ENCODE measurements at regions not wholly inside any gene's neighbourhood (a gene's known extent, or its start where the extent isn't known, plus 50 kb on each side); places are given as distances from the start of the nearest gene placed in this dataset.
"Not testable (repeated sequence)": the region's sequence is repeated elsewhere in the genome, so short reads cannot be mapped to it uniquely, and the experiment has no call there.

DNA sequence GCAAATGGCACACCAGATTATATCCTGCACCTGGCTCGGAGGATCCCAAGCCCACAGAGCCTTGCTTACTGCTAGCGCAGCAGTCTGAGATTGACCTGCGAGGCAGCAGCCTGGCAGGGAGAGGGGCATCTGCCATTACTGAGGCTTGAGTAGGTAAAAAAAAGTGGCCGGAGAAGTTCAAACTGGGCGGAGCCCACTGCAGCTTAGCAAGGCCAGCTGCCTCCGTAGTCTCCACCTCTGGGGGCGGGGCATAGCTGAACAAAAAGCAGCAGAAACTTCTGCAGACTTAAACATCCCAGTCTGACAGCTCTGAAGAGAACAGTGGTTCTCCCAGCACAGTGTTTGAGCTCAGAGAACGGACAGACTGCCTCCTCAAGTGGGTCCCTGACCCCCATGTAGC, 85.4 kb upstream of the TMEM170B start:
- not testable (repeated sequence) for DNase-seq

DNA sequence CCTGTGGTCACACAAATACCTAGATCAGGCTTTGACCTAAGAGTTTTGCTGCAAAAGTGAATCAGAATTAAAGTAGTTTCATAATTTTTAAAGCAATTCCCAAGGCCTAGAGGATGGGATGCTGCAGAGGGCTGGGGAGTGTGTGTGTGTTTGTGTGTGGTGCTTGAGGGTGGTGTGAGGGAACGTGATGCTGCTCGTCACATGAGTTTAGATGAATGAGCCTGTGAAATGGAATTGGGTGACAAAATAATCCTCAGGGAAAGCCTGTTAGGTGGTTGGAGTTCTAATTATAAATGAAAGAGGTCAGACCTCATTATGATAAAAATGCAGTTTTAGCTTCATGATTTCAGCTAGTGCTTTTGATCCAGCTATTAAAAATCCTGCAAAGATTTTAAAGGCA, 87.5 kb upstream of the TMEM170B start:
- no peak for DNase-seq

DNA sequence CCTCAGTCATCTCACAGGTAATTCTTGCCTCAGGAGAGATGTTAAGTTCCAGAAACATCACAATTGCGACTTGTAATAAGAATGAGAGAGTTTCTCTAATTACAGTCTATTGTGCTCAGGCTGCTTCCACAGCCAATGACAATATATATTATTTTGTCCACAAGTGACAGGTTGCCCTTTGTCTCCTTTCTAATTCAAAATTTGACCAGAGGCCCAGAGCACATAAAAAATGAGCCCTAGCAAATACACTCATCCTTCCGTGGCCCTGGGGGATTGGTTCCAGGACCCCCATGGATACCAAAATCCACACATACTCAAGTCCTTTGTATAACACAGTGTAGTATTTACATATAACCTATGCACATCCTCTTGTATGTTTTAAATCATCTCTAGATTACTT, 88.1 kb upstream of the TMEM170B start:
- no peak for DNase-seq

DNA sequence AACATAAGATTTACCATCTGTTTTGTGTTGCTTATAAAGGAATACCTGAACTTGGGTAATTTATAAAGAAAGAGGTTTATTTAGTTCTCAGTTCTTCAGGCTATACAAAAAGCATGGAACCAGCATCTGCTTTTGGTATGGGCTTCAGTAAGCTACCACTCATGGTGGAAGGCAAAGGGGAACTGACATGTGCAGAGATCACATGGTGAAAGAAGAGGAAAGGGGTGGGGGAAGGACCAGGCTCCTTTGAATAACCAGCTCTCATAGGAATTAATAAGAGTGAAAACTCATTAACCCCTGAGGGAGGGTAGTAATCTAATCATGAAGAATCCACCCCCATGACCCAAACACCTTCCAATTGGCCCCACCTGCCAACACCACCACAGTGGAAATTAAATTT, 89.5 kb upstream of the TMEM170B start:
- DNase-seq = no peak

DNA sequence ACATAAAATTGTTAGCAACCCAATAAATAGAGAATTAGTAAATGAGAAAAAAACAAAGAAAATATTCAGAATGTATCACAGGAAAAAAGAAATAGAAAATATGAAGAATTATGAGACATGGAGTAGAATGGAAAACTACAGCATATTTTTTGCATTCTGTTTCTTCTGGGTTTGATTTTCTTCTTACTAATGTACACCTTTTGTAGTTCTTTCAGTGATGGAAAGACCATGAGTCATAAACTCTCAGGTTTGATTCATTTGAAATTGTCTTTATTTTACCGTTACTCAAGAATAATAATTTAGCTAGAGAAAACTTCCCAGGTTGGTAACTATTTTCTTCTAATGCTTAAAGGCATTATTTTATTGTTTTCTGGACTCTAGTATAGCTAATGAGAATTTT, 90.3 kb upstream of the TMEM170B start:
- DNase-seq = no peak

DNA sequence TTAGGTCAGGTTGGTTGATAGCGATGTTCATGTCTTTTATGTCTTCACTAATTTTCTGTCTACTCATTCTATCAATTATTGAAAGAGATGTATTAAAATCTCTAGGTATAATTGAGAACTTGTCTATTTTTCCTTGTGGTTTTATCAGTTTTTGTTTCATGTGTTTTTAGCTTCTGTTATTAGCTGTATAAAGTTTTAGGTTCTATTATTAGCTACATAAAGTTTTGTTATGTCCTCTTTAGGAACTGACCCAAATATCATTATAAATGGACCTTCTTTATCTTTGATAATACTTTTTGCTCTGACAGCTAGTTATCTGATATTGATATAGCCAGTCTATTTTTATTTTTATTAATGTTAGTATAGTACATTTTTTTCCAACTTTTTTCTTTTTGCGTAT, 92.4 kb upstream of the TMEM170B start:
- DNase-seq = no peak

DNA sequence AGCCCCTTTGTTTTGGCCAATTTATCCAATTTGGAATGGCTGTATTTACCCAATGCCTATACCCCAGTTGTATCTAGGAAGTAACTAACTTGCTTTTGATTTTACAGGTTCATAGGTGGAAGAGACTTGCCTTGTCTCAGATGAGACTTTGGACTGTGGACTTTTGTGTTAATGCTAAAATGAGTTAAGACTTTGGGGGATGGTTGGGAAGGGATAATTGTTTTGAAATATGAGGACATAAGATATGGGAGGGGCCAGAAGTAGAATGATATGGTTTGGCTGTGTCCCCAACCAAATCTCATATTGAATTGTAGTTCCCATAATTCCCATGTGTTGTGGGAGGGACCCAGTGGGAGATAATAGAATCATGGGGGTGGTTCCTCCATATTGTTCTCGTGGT, 94.4 kb upstream of the TMEM170B start:
- not testable (repeated sequence) for DNase-seq

DNA sequence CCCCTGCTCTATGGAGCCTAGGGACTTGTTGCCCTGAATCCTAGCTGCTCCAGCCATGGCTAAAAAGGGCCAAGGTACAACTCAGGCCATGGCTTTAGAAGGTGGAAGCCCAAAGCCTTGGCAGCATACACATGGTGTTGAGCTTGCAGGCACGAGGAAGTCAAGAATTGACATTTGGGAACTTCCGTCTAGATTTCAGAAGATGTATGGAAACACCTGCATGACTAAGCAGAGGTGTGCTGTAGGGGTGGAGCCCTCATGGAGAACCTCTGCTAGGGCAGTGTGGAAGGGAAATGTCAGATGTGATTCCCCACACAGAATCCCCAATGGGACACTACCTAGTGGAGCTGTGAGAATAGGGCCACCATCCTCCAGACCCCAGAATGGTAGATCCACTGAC, 95.1 kb upstream of the TMEM170B start:
- DNase-seq = no peak

DNA sequence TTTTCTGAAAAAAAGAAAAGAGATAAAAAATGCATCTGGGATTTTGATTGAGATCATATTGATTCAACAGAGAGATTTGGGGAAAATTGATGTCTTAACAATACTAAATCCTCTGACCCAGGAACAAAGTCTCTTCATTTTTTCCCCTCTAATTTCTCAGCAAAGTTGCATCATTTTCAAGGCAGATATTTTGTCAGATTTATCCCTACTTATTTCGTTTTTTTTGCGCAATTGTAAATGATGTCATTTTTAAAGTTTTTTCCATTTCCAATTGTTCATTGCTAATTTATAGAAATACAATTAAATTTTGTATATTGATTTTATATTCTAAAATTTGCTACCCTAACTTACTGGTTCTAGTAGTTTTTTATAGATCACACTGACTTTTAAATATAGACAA, 97.7 kb upstream of the TMEM170B start:
- no peak for DNase-seq

DNA sequence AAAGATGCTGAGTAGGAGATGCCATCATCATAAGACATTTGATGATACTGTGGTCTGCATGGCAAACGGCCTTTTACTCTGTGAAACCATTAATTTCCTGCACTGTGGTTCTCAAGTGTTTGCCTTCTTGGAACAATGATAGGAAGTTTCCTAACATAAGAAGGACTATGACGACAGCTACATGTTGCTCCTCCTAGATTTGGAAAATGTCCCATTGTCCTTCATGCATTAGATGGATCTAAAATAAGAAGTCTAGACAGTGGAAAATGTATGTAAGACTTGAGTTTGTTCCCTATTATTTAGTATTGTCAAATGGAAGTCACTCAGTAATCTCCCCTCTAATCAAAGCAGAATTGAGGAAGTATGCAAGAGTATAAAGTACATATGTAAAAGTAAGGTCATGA, 98.5 kb upstream of the TMEM170B start:
- DNase-seq = no peak

DNA sequence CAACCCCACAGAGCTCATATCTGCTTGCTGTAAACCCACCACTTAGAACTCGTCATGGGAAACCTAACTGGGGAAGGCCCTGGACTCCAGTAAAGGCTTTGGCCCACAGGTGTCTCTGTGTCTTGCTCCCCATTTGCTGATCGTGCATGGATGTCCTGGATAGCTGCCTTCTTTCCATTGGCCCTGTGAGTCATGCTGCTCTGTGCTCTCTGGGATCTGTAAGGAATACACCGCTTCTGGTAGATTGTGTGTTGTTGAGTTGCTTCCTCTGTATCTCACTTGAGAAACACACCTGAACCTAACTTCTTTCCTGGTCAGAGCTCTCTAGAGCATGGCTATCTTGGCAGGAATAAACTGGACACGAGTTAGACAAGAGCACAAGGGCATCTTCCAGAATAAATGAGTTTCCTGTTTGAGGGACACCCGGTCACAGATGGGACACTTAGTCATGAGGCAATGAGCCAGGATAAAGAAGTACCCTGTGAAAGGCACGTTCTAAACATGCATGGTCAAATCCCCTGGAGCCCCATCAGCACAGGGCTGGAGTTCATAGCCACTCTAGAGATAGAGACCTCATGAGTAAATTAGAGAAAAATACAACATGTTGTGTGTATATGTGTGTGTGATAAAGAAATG, 99.6 kb upstream of the TMEM170B start:
- DNase-seq = no peak

DNA sequence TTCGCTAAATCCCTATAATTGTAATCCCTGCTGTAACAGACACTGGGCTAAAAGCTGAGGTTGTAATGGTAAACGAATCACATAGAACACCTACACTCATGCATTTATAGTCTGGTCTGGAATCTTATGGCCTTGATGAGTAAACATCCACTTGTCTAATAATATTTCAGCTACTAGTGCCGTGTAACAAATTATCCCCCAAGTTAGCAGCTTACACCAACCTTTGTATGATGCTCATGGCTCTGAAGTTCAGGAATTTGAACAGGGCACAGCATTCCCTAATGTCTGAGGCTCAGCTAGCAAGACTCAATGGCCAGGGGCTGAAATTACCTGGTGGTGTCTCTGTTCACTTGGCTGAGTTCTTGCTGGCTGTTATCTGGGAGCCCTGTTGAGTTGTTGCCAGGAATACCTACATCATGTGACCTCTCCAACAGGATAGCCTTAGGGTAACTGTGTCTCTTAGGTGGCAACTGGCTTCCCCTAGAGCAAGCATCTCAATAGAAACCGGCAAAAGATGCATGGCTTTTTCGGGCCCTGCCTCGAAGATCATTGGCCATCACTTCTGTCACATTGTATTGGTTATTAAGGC, 100.9 kb upstream of the TMEM170B start:
- DNase-seq = no peak

DNA sequence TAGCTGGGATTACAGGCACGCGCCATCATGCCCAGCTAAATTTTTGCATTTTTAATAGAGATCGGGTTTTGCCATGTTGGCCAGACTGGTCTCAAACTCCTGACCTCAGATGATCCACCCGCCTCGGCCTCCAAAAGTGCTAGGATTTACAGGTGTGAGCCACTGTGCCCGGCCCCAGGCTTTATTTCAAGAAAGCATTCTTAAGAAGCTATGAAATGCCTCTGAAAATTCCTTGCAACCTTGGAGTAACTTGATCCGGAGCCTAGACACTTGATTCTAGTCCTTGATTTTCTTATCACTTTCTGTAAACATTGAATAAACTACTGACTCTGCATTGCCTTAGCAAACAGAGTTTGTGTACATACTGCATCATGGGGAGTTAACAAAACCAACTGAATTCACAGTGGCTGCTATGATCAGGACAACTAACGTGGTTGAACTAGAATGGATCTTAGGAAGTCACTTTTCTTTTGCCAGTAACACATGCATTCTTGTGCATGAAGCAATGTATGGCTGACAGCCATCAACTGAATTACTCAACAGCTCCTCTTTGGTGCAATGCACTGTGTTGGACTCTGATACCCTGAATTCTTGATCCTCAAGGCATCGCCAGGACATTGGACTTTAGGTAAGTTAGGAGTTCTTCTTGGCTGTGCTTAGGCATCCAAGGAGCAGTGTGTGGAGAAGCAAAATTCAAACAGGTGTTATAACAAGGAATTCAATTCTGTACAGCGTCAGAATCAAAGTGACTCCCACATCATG, 102.8 kb upstream of the TMEM170B start:
- no peak for DNase-seq

DNA sequence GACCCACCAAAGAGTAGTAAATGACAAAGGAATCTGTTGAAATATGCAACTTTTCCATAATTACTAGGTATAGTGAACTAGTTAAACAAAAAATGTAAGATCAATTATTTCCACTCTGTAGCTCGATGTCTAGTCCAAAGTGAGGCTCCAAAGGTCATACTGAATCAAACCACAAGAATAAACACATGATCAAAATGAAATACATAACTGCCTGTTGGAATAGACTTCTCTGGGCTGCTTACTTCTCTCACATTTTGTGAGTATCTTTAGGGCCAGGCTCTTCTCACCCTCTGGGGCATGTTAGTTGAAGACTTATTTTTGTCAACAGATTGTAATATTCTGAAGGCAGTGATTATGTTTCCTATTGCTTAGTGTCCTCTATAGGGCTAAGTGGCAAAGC, 103.7 kb upstream of the TMEM170B start:
- DNase-seq = no peak

DNA sequence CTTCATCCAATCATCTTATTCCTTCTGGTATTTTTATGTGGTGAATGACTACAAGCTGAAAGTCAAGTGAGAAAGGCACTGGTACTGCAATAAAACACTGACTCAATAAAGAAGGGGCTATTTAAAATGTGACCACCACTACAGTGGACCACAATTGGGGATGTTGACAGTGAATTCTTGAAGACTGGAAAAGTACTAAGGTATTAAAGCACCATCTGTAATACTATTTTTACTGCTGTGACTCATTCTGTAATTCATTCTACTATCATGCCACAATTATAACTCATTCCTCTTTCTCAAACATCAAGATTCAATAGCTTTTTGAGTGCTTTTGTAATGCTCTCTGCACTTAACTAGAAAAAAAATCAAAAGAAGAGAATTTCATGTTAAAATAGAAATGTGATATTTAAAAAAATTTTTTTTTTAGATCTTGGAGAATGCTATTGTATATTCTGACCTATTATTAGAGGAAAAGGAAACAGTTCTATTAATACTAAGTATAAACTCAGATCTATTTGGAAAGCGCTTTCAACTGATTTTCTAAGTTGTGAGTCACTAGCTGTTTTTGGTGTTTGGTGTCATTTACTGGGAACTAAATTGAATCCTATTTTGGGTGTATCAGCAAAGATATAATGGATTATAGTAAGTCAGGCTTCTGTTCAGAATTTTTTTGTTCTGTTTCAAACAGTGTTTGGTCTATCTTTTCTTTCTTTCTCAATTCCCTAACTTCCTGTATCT, 104.7 kb upstream of the TMEM170B start:
- DNase-seq = no peak

DNA sequence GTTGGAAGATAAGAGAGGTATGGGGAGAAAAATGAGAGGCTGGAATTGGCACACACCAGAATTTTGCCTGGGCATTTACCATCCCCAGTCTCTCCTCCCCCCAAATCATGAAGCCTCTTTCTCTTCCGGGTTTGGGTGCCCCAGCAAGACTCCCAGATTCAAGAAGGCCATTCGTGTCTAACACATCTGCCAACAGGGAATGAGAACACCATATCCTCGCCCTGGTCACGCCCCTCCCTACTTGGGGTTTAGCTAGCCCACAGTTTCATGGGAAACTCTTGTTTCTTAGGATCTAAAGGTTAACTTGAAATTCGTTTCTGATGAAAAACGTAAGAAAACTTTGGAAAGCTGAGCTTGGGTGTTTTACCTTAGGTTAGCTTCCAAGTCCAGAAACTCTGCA, 105.5 kb upstream of the TMEM170B start:
- no peak for DNase-seq

DNA sequence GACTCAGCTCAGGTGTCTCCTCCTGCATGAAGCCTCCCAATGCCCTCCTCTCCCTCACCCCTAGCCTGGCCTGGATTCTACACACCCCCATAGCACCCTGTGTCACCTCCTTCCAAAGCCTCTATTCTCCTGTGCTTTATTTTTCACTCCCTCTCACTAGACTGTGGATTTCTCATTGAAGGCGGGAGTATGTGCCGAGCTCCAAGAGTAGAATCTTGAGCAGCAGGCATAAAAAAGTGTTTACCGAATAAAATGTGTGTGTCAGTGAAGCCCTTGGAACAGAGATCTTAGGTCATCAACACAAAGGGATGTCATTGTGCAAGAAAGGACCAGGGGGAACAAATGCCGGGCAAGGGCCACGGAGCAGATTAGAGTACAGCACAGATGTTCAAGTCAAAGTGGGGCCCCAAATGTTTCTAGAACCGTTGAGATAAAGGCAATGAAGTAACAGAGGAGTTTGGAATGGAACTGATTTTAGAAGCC, 106.1 kb upstream of the TMEM170B start:
- DNase-seq = no peak

DNA sequence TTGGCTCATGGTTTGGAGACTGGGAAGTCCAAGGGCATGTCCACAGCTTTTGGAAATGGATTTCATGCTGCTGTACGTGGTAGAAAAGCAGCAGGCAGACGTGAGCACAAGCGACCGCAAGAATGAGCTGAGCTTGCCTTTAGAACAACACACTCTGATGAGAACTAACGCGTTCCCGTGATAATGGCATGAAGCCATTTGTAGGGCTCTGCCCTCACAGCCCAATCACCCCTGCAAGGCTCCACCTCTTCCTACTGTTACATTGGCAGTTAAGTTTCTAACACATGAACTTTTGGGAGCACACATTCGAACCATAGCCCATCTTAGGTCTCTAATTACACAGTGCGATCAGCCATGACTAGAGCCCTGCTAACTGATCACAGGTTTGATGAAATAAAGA, 107.5 kb upstream of the TMEM170B start:
- DNase-seq = no peak

DNA sequence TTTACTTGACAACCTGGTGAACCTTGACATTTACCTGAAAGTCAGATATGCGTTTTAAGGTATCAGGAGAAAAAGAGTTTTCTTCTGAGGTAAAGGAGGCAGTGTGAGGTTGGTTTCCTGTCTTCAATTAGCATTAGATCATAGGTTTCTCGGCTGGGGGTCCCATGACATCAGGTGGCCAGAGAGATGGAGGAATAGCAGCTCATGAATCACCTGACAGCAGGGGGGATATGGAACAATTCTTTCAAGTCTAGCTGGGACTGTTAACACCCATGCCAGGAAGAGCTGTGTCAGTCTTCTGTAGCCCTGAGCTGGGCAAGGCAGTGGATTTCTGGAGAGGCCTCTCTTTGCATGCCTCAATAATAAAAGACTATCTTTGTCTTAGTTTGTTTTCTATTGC, 108.0 kb upstream of the TMEM170B start:
- no peak for DNase-seq

DNA sequence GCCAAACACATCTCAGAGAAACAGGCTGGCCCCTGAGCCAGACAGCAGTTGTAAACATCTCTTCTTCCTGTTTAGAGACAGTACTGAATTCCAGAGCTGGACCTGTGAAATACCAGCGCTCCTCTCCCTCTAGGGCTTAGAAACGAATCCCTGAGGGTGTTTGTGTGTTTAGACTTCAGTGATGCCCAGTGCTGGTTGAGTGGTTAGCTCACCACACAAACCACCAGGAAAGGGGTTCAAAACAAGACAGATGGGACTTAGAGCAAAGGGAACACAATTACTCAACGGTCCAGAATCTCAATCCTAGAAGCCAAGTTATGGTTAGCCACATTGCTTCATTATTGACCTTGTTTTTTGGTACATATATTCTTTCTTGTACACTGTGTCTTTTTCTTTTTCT, 108.7 kb upstream of the TMEM170B start:
- DNase-seq = no peak

DNA sequence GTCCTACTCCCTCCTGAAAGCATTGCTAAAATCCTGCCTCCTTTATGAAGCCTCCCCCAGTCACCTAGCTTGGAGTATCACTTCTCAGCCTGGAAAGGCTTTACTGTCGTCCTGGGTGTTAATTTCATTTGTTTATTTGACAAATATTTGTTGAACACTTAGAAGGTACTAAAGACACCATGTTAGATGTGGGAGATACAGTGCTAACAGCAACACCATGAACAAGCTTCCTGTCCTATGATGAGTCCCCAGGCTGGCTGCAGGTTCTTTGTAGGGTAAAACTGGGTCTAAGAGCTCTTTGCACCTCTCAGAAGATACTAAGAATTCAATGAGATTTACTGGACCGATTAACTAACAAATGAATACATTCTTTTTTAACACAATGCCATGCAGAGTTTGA, 109.2 kb upstream of the TMEM170B start:
- DNase-seq = no peak

DNA sequence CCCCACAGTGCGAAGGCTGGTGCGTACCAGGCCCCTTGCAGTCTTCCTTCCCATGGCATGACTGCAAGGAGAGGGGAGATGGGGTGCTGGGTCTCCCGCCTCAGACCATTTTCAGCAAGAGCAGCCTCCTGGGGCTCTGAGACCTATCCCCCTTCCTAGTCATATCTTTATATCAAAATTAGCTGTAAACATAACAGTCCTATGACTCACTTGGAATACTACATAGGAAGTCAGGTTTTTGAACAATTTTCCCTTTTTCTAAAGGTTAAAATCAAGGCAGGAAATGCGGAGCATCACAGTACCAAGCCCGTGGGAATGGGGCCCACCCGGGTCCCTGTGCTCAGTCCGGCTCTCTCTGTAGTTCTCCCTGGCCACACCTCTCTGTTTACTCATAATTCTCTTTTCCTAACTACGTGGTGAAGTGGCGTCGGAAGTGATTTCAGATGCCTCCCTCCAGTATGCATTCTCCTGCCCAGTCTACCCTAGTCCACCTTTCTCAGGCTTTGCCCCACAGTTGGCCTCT, 109.8 kb upstream of the TMEM170B start:
- no peak for DNase-seq
